NCI-H146 (cell line): ENCODE measurements at regions not wholly inside any gene's neighbourhood (a gene's known extent, or its start where the extent isn't known, plus 50 kb on each side); places are given as distances from the start of the nearest gene placed in this dataset.
"Not testable (repeated sequence)": the region's sequence is repeated elsewhere in the genome, so short reads cannot be mapped to it uniquely, and the experiment has no call there.

Experiments
- DNase-seq: peaks from one replicate; lab custom pipeline; 2025; lab: John Stamatoyannopoulos, UW

- DNase-seq, result no peak
Observed at GRCh38 chrX:148268673-148269072, 231.7 kb upstream of the AFF2 start.

- no peak for DNase-seq
Observed at GRCh38 chrX:148269513-148269912, 230.9 kb upstream of the AFF2 start.

- DNase-seq, result no peak
Observed at GRCh38 chrX:148270499-148270898, 229.9 kb upstream of the AFF2 start.

- no peak for DNase-seq
Observed at GRCh38 chrX:148271263-148271662, 229.2 kb upstream of the AFF2 start.

- no peak for DNase-seq
Observed at GRCh38 chrX:148281920-148282319, 218.5 kb upstream of the AFF2 start.

- no peak for DNase-seq
Observed at GRCh38 chrX:148282504-148282903, 217.9 kb upstream of the AFF2 start.

- DNase-seq, result no peak
Observed at GRCh38 chrX:148284056-148284455, 216.4 kb upstream of the AFF2 start.

GRCh38 chrX:148284821-148285220 is 215.6 kb upstream of the AFF2 start:
- DNase-seq, result no peak

- DNase-seq, result no peak
Observed at GRCh38 chrX:148288451-148288850, 212.0 kb upstream of the AFF2 start.

- no peak for DNase-seq
Observed at GRCh38 chrX:148290041-148290440, 210.4 kb upstream of the AFF2 start.

GRCh38 chrX:148290931-148291330 is 209.5 kb upstream of the AFF2 start:
- DNase-seq, result no peak

GRCh38 chrX:148298737-148299136 is 201.7 kb upstream of the AFF2 start:
- DNase-seq, result no peak

- not testable (repeated sequence) for DNase-seq
Observed at GRCh38 chrX:148305214-148305613, 195.2 kb upstream of the AFF2 start.

- no peak for DNase-seq
Observed at GRCh38 chrX:148309413-148309812, 191.0 kb upstream of the AFF2 start.

GRCh38 chrX:148310426-148311165 is 189.8 kb upstream of the AFF2 start:
- no peak for DNase-seq

GRCh38 chrX:148311544-148311943 is 188.9 kb upstream of the AFF2 start:
- no peak for DNase-seq

GRCh38 chrX:148314876-148315275 is 185.5 kb upstream of the AFF2 start:
- DNase-seq, result no peak

- no peak for DNase-seq
Observed at GRCh38 chrX:148316446-148316845, 184.0 kb upstream of the AFF2 start.

GRCh38 chrX:148322906-148323305 is 177.5 kb upstream of the AFF2 start:
- DNase-seq, result no peak

- no peak for DNase-seq
Observed at GRCh38 chrX:148333989-148334388, 166.4 kb upstream of the AFF2 start.

GRCh38 chrX:148337873-148338272 is 162.5 kb upstream of the AFF2 start:
- DNase-seq, result no peak

GRCh38 chrX:148354916-148355315 is 145.5 kb upstream of the AFF2 start:
- no peak for DNase-seq

GRCh38 chrX:148361641-148362040 is 138.8 kb upstream of the AFF2 start:
- no peak for DNase-seq

- no peak for DNase-seq
Observed at GRCh38 chrX:148363471-148364235, 136.8 kb upstream of the AFF2 start.
